ENCODE measurements at regions not wholly inside any gene's neighbourhood (a gene's known extent, or its start where the extent isn't known, plus 50 kb on each side); places are given as distances from the start of the nearest gene placed in this dataset.

DNA sequence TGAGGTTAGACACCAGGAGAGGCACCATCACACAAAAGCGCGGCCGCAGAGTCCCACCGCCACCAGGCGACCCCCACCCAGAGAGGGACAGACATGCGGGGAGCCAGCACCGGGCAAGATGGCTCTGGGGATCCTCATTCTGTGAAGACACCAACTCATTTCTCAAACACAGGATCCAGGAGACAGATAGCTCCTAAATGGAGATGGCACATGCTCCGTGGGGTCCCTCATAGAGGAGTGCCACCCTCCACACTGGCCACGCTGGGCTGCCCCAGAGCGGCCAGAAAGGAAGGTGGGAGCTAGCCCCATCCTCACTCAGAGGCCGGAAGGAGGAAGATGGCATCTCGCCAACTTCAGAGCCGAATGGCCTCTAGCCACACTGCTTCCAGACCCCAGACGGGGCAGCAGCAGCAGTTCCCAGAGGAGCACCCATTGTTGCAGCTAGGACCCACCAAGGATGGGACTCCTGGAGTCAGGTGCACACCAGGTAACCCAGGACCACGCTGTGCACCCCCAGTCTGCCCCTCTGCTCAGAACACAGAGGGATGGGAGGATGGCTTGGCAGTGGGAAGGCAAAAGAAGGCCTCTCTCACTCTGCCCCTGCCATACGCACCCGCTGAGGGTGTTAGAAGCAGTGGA lies 78.6 kb downstream of the ZIC5 start:
- no peak for DNase-seq (ENCODE audit: low spot score)

- DNase-seq (ENCODE audit: low spot score), result no peak
These were observed 79.4 kb downstream of the ZIC5 start for GRCh38 chr13:99892196-99892613.

DNA sequence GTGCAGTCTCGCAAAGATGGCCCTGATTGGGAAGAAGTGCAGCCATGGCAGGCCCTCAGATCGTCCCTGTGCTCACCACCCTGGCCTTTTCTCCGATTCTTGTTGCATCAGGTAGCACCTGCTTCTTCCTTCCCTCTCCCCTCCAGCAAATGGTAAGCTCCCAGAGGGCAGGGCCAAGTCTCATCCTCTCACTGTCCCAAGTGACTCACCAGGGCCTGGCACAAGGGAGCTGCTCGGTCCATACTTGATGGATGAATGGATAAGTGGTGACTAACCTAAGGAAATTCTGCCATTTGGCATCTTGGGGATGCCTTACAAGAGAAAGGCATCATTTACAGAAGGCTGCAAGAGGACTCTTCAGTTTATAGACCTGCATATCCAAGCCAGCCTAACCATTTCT lies 84.9 kb downstream of the ZIC5 start:
- DNase-seq (ENCODE audit: low spot score), result peak; percentile 1

GRCh38 chr13:99884913-99885312 lies 86.7 kb downstream of the ZIC5 start:
- DNase-seq (ENCODE audit: low spot score), result no peak

- no peak for DNase-seq (ENCODE audit: low spot score)
These were observed 87.8 kb downstream of the ZIC5 start for GRCh38 chr13:99883805-99884204.

DNA sequence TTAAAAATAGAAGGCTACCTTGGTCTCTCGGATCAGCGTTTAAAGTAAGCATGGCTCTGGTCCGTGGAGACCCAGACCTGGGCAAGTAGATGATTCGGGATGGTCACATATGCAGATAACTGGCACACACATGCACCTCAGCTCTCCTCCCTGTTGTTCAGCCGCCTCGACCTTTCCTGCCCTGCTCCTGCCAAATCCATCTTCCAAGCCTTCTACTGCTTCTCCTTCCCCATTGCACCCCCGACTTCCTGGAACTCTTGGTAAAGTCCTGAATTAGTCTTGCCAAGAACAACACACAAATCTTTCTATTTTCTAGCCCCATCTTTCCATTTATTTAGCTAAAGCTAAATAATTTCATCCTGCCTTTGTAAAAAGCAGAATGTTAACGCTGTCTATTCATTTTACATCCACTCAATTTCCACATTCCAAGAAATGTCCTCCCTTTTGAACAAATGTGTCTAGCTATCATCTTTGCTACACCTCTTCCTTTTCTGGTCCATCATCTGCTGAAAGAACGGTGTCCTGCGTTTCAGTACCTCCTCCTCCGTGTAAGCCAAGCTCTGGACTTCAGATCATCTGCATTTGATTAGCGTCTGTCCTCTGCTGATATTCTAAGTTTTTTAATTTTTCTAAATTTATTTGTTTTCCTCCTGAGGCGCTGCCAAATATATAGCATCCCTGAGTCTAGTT lies 92.5 kb downstream of the ZIC5 start:
- DNase-seq (ENCODE audit: low spot score), result no peak

DNA sequence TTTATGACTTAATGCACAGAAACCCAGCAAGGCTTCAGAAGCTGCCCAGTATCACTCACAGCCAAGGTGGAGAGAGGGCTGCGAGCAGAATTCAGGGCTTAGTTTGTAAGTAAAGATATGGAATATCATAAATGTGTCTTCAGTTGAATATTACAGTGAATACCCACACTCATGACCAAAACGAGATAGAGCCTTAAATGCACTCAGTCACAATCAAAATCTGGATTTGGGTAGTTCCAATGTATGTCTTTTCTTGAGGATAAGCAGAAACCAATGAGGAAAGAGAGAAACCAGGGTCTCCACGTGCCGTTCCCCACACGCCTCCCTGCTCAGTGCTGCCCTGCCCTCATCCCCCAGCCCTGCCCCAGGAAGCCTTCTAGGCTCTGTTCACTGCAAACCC lies 94.9 kb downstream of the ZIC5 start:
- no peak for DNase-seq (ENCODE audit: low spot score)

DNA sequence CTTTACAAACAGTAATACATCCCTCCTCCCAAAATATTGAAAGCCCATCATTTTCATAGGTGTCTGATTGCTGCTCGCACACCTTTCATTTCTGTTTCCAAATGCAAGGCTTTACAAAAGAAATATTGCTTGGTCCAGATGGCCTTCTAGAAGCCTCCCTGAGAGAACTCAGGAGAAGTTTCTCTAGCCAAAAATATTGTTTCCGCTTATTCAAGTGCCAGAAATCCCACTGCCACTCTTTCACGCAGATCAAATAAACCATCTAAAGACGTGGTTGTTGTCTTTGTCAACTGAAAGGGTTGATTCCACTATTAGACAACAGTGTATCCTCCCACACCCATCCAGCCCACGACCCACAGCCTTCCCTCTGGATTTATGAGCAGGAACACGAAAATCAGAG lies 96.2 kb downstream of the ZIC5 start:
- DNase-seq (ENCODE audit: low spot score), result no peak

- DNase-seq (ENCODE audit: low spot score), result no peak
These were observed 97.6 kb downstream of the ZIC5 start for GRCh38 chr13:99873832-99874430.

- DNase-seq (ENCODE audit: low spot score), result no peak
These were observed 98.4 kb downstream of the ZIC5 start for GRCh38 chr13:99873141-99873540.

DNA sequence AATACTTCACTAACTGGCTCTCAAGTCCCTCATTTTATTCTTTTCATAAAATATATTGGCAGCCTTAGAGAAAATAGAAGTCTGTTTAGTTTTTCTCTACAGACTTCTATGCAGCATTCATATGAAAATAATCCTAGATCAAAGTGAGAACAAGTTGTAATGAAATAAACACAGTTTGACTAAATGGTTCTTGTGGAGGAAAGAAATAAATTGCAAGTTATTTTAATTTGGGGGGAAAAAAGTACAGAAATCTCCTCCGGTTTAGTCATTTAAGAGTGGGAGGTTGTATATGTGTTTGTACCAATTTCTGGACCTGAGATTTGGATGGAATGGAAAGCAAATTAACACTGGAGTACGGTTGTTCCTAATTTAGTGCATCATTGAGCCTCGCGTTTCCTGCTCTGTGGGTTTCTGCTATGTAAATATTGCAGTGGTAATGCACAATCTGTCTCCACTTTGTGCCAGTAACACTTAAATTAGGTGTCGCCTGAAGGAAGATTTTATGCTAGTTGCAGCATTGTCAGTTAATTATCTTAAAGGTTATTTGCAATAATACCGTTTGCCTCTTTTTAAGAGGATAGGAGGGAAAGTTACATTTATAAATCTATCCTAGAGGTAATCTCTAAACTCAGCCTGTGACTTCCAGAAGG lies 100.2 kb downstream of the ZIC5 start:
- no peak for DNase-seq (ENCODE audit: low spot score)

DNA sequence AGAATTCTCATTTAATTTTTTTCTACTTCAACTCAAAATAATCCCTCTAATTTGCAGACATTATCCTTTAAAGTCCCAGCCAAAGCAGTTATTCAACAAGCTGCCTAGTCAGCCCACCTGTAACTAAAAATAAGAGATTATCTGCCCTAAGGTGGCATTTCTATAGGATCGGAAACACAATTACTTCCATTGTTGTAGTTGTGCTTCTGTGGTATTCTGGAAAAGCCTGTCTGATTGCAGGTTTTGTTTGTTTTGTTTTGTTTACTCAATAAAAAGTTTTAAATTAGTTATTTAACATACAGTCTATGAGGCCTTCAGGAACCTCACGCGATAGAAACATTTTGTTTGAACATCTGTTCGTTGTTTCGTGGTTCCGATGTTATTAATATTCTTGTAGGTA lies 101.0 kb downstream of the ZIC5 start:
- DNase-seq (ENCODE audit: low spot score), result no peak

DNA sequence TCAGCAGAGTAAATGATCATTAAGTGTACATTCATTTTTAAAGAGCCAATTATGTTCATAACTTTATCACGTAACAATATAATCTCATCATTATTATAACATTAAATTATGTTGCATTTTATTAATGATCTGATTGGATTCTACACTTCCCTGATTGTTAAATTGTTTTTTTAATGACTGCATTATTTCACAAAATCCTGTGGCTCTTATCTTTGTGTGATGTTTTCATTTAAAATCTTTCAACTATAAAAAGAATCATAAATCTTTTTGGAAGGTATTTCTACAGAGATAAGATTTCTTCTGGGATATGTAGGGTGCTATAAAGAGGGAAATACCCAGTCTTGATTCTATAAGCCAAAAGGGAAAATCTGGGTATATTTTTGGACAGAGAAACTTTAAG lies 101.7 kb downstream of the ZIC5 start:
- no peak for DNase-seq (ENCODE audit: low spot score)

GRCh38 chr13:99868767-99869166 lies 102.8 kb downstream of the ZIC5 start:
- no peak for DNase-seq (ENCODE audit: low spot score)

GRCh38 chr13:99867535-99868257 lies 103.9 kb downstream of the ZIC5 start:
- DNase-seq (ENCODE audit: low spot score), result no peak

- DNase-seq (ENCODE audit: low spot score), result no peak
These were observed 104.8 kb downstream of the ZIC5 start for GRCh38 chr13:99866781-99867180.

DNA sequence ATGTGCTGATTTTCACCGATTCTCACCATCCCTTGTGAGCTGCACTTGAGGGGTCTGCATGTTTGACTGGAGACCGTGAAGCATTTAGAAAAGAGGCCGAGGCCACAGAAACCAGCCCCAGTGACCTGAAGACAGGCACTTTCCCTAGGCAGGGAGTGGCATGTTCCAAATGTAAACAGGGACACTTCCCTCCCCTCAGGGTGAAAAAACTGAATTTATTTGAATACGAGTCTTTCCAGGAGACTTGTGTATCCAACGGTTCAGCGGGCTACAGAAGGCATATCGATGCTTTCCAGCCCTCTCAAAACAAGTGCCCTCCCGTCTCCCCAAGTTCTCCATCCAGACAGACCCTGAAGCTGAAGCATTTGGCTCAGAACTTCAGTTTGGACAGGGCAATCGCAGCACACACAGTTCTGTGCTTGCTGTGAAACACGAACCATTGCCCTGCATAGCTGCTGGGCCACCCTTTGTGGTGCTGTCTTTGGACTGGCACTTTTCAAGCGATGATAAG lies 106.1 kb downstream of the ZIC5 start:
- DNase-seq (ENCODE audit: low spot score), result no peak

GRCh38 chr13:99864627-99864990 lies 107.0 kb downstream of the ZIC5 start:
- no peak for DNase-seq (ENCODE audit: low spot score)

- DNase-seq (ENCODE audit: low spot score), result no peak
These were observed 107.6 kb downstream of the ZIC5 start for GRCh38 chr13:99863789-99864626.

- no peak for DNase-seq (ENCODE audit: low spot score)
These were observed 109.3 kb downstream of the ZIC5 start for GRCh38 chr13:99862244-99862643.

DNA sequence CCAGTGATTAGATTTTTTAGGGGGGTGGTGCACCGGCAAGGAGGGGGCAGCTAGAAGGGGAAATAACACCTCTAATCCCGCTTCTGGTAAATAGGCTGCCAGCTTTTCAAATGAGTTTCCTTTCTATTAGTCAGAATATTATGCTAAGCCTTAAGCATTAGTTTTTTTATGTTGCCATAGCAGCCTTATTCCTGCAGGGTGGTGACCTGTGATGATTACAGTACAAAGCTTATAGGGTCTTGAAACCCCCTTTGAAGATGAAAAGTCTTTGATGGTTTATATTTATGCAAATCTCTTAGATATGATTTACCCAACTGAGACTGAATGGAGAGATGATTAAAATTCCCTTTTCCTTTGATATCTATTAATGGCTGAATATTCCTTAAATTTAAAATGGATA lies 109.8 kb downstream of the ZIC5 start:
- peak; percentile 0 for DNase-seq (ENCODE audit: low spot score)
